HG03280 (cell line): ENCODE measurements at regions not wholly inside any gene's neighbourhood (a gene's known extent, or its start where the extent isn't known, plus 50 kb on each side); places are given as distances from the start of the nearest gene placed in this dataset.

Source experiments
- ATAC-seq: cut with Tn5 transposase; IDR thresholded peaks from one replicate; pipeline ENCODE4 v1.9.1; 2021; ENCODE audit warnings: mild to moderate bottlenecking, moderate library complexity; ENCODE audit not compliant: unreplicated experiment

DNA sequence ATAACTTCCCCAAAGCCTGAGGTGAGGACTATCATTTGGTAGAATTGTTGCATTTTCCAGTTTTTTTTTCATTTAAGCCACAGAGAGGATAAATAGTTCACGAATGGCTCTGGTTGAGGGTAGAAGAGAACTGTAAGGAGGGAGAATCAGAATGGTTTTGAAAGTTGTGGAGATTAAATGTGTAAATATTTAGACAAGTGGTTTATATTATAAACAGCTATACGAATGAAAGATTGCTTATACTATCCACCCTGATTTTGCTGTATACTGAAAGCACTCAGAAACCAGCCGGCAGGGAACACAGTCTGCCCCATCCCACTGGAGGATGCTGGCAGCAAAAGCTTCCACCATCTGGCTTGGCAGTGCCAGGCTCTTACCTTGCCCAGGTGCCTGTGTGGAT is 341.1 kb downstream of the RAPGEF2 start:
- no peak for ATAC-seq

DNA sequence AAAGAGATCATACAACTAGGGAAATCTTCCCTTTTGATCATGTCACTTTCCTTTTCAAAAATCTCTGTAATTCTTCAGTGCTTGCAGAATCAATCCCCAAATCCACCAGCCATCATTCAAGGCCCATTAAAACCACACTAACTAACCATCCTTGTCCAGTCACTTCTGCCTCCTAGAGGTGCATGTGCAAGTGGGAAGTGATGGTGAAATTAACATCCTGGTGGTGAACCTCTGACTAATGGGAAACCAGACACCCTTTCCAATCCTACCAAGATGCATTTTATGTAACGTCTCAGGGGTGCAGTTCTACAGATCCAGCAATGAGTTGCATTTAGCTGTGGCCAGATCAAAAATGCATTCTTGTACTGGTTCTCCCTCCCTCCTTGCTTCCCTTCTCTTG is 341.8 kb downstream of the RAPGEF2 start:
- ATAC-seq: no peak

DNA sequence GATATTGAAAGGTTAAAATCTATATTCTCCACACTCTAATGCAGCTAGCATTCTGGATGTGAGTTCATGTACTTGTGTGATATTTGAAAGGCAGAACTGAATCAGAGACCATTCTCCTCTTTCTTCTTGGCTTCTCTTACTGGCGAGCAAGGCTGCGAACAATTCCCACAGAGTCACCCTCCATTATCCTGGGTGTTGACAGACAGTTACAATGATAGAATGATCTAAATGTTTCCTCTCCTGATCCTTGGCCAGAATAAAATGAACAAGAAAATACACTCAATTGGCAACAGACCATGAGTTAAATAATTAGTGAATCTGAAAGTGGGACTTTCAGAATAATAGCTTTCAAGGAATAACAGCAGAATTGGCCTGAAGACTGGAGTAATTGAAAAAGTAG is 342.8 kb downstream of the RAPGEF2 start:
- no peak for ATAC-seq

DNA sequence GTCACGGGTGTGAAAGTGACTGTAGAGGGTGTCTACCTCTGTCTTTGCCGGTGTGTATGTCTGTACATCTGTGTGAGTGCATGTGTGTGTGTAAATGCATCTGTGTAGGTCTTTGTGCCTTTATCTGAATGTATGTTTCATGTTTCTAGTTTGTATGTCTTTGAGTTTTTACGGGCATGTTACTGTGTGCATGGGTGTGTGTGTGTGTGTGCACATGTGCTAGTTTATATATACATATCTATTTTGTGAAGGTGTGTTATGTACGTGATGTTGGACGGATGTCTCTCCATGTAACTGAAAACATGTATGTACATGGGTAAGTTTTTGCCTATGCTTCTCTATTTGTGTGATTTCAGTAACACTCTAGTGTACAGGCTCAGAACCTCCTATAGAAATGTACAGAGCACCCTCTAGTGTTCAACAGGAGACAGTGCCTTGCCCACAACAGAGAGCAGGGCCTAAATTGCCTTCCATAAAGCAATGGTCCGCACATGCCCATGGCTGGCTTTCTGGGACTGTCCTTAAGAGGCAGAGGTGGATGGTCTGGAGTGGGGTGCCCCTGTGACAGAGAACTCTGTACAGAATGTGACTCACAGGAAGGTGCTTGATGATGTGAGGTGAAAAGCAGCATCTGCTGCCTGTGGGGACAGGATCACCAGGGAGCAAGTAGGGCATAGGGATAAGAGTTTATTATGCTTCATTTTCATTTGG is 343.5 kb downstream of the RAPGEF2 start:
- ATAC-seq: peak; percentile 100

DNA sequence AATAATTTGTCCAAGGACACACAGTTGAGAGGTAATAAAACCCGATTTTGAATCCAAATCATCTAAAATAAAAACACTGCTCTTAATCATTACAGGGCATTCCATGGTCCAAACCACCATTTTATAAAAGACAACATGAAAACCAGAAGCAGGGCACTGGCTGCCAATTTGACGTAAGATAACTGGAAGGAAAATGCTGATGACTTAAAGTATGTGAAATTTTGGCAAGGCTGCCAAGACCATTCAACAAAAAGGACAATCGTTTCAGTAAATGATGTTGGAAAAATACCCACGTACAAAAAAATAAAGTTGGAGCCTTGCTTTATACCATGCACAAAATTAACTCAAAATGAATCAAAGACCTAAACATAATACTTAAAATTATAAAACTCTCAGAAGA is 344.4 kb downstream of the RAPGEF2 start:
- no peak for ATAC-seq

DNA sequence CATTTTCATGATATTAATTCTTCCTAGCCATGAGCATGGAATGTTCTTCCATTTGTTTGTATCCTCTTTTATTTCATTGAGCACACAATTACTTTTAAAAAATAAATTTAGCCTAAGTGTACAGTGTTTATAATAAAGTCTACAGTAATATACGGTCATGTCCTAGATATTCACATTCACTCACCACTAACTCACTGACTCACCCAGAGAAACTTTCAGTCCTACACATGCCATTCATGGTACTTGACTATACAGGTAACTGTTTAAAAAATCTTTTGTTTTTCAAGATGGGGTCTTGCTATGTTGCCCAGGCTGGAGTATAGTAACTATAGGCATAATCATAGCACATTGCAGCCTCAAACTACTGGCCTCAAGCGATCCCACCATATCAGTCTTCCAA is 348.1 kb downstream of the RAPGEF2 start:
- ATAC-seq: no peak

DNA sequence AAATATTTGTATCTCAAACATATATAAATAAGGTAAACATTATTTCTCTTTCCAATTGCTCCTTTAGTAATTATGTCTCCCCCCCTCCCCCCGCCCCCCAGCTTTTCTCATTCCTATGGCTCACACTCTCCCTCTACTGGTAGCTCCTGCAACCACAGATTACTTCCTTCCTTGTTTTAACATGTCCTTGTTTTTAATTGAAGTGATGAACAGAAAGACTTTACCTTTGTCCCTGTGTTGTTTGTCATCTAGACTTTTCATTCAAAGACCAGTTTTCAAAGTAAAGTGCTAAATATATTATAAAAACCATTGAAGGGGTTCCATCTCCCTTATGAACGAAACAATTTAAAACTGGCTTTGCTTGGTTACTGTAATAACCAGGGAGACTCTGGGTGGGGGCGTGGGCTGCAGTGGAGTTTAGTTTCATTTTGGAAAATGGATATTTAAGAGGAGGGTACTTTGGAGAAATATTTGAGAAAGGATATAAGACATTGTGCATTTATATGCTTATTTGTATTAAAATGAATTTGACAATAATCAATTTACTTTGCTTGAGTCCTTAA is 352.9 kb downstream of the RAPGEF2 start:
- ATAC-seq: no peak

DNA sequence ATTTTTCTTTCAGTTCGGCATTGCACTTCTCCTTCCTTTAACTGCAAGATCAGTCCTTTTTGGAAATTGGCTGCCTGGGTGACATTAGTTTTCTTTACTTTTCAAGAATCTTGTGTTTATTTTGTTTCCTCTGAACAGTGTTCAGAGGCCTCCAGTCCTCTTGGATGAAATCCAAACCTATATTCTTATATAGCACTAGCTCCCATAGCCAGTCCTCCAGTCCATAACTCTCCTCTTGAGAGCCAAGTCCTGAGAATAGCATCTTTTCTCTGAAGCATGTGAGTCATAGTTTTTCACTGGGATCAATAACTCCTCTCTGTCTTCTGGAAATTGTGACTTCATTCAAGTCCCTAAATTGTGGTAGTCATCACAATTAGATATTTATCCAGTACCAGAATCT is 357.5 kb downstream of the RAPGEF2 start:
- no peak for ATAC-seq

GRCh38 chr4:159463235-159463634 is 360.4 kb downstream of the RAPGEF2 start:
- ATAC-seq: no peak

GRCh38 chr4:159464302-159464701 is 361.4 kb downstream of the RAPGEF2 start:
- no peak for ATAC-seq

DNA sequence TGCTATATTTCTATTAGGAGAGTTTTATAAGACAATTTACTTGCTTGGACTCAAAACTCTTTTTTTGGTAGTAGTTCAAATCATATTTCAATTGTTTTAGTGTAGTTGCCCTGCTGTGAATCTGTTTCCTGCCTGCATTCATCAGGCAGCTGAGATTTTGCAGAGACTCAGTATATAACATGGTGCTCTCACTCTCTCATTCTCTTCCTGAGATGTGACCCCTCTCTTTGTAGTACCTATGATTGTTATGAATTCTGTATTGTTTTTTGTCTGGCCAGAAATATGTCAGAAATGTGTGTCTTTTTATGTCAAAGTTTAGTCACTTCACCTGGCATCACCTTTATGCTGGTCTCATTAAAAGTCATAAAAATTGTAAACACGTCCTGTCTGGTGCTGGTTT is 374.0 kb downstream of the RAPGEF2 start:
- no peak for ATAC-seq

GRCh38 chr4:159480826-159481225 is 377.9 kb downstream of the RAPGEF2 start:
- no peak for ATAC-seq

GRCh38 chr4:159481936-159482335 is 379.1 kb downstream of the RAPGEF2 start:
- no peak for ATAC-seq

DNA sequence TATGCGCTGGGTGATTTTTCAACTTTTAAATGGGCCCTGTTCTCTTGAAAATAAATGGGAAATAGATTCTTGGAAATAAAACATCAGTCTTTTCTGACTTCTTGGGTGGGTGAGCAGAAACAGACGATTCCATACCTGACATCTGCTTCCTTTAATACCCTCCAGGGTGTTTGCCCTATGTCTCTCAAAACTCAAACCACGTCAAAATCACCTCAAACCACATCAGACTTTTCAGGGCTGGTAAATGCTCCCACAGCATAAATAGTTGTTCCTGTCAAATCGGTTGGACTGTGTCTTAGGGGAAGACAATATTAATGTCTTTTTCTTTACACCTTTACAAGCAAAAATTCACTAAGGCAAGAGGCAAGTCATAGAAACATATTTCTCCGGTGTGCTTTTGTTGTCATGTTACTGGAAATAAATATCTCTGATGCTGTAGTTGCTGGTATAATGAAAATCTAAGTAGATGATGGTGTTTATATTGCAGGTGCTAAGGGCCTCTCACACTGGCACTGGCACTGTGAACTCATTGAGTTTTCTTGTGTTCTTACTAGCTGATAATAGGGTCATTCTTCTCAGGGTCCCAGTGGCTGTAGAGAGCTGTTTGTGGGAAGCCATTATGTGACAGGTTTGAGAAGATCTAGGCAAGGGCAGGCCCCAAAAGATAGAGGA is 380.4 kb downstream of the RAPGEF2 start:
- no peak for ATAC-seq

DNA sequence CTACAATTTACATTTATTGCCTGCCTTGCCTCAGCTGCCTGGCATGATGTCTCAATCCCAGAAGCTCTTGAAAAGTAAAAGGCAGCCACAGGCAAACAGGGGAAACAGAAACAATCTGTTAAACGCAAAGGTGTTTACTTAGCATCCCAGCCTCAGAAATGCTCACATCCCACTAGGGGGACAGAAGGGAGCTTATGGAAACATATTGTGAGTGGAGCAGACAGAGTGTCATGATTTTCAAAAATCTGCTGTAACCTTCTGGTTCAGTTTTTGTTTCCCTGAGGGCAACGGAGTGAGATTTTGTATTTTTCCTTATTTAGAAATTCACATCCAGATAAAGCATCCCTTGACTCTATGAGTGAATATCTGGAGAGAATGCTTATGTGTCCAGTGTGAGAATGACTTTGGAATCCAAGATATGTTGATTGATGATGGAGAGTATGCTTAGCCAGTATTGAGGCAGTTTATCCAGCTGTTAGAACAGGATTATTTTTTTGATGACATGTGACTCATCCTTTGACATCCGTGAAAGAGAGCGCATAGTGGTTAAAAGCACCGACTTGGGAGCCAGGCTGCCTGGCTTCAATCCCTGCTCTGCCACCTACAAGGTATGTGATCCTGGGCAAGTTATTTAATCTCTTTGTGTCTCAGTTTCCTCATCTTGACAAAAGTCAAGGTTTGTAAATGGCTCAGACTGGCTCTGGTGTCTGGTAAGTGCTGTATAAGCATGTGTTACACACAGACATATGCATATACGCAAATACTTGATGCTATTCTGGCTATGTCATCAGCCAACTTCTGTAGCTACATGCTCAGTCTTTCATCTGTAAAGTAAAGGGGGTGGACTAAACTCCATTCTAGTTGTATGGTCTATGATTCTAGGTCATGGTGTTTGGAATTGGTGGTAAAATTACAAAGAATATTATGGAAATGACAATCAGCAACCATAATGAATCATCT is 381.2 kb downstream of the RAPGEF2 start:
- no peak for ATAC-seq

DNA sequence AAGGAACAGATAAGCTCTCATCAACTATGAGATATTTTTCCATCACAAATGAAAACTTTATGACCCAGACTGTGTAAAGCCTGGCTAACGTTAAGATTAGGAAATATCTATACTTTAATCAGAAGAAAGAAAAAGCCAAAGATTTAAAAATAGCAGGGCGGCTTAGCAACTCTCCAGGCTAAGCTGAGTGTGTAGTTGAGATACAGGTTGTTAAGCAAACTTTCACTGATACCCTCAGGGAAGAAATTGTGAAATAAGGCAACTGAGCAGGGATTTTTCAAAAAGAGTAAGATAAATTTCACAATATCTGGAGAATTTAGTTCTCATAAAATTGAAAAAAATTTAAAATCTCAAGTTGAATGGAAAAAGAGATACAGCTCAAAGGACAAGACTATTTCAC is 382.0 kb downstream of the RAPGEF2 start:
- ATAC-seq: no peak

DNA sequence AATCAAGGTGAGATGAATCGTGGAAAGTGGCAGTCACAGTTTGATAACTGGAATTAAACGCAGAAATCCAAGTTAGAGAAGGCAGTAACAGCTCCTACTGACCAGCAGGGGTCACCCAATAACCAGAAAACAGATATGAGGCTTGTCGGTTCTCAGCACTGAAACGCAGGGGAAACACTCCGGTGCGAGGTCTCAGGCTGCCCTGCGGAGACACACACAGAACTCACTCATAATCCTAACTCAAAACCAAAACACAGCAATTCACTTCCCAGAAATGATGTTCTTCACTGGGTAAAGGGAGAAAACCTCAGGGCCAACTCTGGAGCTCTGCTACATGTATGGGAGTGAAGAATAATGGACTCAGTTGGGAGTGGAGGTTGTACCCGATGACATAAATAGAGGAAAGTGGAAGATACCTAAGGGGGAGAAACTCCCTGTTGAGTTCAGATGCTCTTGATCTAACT is 384.4 kb downstream of the RAPGEF2 start:
- ATAC-seq: peak; percentile 91

DNA sequence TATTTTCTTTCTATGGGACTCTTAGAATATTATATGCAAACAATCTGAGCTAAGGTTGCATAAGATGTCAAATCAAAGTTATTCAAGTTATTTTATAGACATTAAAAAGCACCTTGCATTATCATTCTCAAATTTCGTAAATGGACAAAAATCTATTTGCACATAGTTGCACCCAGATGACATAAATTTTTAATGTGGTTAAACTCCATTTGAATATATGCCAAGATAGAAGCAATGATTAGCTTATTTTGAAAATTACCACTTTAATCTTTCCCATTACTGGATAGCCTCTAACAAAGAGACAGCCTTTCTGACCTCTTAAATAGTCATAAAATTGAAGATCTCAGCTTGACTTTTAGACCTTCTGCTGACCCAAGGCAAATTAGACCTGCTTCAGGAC is 386.8 kb downstream of the RAPGEF2 start:
- ATAC-seq: no peak

DNA sequence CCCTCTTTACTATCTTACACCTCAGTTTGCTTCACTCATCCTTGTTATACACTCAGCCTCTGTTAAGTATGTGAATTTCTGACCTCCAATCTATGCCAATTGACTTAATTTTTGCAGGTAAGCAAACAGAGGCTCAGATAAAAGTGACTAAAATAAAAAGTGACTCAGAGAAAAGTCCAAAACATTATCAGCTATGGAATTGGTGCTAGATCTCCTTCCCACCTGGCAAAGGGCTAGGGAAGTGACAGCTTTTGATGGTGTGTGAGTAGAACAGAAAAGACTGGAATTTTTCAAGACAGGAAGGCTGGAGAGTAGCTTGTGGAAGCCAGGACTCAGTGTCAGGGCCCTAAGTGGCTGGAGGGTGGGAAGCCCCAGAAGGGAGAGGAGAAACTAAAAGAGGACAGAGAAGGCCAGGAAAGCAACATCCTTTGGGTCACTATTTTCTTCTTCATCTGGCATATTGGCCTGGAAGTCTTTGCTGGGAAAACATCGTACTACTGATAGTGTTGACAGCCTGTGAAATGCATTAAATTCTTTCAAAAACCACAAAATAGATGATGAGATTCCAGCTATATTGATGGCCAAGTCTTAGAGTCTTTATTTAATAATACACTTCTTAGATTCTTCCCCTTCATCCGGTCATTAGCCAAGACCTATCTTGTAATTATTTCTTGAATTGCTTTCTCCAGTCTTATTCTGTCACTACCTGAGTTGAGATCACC is 392.8 kb downstream of the RAPGEF2 start:
- no peak for ATAC-seq

DNA sequence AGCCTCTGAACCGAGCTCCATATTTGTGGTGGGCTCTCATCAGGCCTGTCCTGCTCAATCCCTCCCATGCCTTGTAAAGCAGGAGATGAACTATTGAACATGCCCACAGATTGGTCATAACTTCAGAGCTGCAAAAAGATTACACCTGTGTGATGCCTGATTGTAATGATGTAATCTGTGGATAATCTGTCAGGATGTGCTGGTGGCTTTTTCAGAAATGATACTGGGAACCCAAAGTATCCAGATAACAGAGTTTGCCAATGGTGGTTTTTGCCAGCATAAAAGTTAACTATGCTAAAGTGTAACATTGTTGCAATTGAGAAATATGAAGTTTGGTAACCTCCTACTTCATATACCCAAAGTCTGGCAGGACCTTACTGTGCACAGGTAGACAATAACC is 393.4 kb downstream of the RAPGEF2 start:
- ATAC-seq: no peak

DNA sequence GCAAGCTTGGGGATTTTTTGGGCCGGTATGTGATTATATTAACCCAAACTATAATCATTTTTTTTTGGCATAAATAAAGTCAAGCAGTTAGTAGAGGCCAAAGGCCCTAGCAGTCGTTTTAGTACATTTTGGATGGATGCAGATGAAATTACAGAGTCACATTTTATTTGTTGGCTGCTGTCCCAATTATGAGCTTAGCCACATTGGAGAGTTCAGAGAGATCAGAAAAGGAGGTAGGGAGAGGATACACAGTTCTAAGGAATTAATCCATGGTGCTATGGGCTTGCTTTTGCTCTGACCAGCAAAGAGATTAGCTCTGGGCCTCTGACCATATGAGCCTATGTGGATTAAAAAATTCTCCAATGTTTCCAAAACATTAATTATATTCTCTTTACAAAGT is 395.1 kb downstream of the RAPGEF2 start:
- no peak for ATAC-seq
